ENCODE measurements at regions not wholly inside any gene's neighbourhood (a gene's known extent, or its start where the extent isn't known, plus 50 kb on each side); places are given as distances from the start of the nearest gene placed in this dataset.

DNA sequence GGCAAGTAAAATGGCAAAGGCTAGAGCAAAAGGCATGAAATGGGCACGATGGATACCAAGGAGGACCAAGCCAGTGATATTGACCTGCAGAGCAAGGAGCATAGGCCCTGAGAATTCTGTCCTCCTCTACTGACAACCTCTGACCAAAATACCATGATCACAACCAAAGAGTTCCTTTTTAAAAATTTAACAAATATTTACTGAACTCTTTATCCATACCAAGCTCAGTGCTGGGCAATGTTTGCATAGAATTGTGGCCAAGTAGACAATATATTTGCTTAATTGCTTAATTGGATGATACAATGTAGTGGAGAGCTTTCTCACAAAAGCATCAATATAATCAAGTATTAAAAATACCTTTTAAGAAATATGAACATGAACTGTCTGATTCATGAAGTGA, 265.7 kb downstream of the ICOS start:
- H3K4me1 ChIP-seq (ENCODE audit: insufficient read depth), result peaks cover 20% of the 10 kb centered on the region
- peaks cover 28% of the 10 kb centered on the region for H3K4me1 Mint-ChIP-seq
- H3F3A ChIP-seq (replicated peaks; ENCODE audit: low read depth), result no peaks in the 10 kb centered on the region
- H3K36me3 Mint-ChIP-seq (ENCODE audit: low read depth), result no peaks in the 10 kb centered on the region; the same call in 2 of the 3 replicates
- no peaks in the 10 kb centered on the region; the same call in 2 of the 3 replicates for H3K9me3 Mint-ChIP-seq
- H2AFZ ChIP-seq, result no peak overlapping the region
- H3K27ac Mint-ChIP-seq, result no peak overlapping the region
- H3K4me3 ChIP-seq, result no peak overlapping the region
- ATAC-seq (no peak), DNase-seq (ENCODE audit: low spot score) (no peak)
- no peaks in the 10 kb centered on the region for H3K79me2 ChIP-seq (replicated peaks; ENCODE audit: insufficient read depth)
- H3K4me2 ChIP-seq, result no peak overlapping the region
- H4K20me1 ChIP-seq (replicated peaks; ENCODE audit: insufficient read depth), result no peaks in the 10 kb centered on the region
- no peaks in the 10 kb centered on the region; the same call in 1 of the 2 replicates for H3K9me2 ChIP-seq (ENCODE audit: insufficient read depth)
- H3K36me3 ChIP-seq (ENCODE audit: insufficient read depth), result no peaks in the 10 kb centered on the region
- peaks cover 16% of the 10 kb centered on the region; the same call in 1 of the 2 replicates for H3K27me3 ChIP-seq (ENCODE audit: insufficient read depth)
- H3K27ac ChIP-seq (ENCODE audit: low read depth), result no peak overlapping the region
- H3K27me3 Mint-ChIP-seq (ENCODE audit: insufficient read depth, low read depth, poor library complexity), result peaks cover 15% of the 10 kb centered on the region
- no peak overlapping the region for H3K4me3 Mint-ChIP-seq
- TF ChIP-seq, protein P1, sequence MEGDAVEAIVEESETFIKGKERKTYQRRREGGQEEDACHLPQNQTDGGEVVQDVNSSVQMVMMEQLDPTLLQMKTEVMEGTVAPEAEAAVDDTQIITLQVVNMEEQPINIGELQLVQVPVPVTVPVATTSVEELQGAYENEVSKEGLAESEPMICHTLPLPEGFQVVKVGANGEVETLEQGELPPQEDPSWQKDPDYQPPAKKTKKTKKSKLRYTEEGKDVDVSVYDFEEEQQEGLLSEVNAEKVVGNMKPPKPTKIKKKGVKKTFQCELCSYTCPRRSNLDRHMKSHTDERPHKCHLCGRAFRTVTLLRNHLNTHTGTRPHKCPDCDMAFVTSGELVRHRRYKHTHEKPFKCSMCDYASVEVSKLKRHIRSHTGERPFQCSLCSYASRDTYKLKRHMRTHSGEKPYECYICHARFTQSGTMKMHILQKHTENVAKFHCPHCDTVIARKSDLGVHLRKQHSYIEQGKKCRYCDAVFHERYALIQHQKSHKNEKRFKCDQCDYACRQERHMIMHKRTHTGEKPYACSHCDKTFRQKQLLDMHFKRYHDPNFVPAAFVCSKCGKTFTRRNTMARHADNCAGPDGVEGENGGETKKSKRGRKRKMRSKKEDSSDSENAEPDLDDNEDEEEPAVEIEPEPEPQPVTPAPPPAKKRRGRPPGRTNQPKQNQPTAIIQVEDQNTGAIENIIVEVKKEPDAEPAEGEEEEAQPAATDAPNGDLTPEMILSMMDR (conservative IDR thresholded peaks at IDR 0.05; ENCODE audit: low read depth in 2 of 2), result no peak
- TF ChIP-seq POLR2AphosphoS5 (IDR thresholded peaks at IDR 0.05; ENCODE audit: low read depth) (no peak), NANOG (IDR thresholded peaks at IDR 0.05; ENCODE audit: borderline replicate concordance) (no peak), STAT1 (IDR thresholded peaks at IDR 0.05; ENCODE audit: unreplicated experiment) (no peak)
- TF ChIP-seq, protein P2, sequence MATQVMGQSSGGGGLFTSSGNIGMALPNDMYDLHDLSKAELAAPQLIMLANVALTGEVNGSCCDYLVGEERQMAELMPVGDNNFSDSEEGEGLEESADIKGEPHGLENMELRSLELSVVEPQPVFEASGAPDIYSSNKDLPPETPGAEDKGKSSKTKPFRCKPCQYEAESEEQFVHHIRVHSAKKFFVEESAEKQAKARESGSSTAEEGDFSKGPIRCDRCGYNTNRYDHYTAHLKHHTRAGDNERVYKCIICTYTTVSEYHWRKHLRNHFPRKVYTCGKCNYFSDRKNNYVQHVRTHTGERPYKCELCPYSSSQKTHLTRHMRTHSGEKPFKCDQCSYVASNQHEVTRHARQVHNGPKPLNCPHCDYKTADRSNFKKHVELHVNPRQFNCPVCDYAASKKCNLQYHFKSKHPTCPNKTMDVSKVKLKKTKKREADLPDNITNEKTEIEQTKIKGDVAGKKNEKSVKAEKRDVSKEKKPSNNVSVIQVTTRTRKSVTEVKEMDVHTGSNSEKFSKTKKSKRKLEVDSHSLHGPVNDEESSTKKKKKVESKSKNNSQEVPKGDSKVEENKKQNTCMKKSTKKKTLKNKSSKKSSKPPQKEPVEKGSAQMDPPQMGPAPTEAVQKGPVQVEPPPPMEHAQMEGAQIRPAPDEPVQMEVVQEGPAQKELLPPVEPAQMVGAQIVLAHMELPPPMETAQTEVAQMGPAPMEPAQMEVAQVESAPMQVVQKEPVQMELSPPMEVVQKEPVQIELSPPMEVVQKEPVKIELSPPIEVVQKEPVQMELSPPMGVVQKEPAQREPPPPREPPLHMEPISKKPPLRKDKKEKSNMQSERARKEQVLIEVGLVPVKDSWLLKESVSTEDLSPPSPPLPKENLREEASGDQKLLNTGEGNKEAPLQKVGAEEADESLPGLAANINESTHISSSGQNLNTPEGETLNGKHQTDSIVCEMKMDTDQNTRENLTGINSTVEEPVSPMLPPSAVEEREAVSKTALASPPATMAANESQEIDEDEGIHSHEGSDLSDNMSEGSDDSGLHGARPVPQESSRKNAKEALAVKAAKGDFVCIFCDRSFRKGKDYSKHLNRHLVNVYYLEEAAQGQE (IDR thresholded peaks at IDR 0.05; ENCODE audit: unreplicated experiment), result no peak
- TF ChIP-seq, protein P3, sequence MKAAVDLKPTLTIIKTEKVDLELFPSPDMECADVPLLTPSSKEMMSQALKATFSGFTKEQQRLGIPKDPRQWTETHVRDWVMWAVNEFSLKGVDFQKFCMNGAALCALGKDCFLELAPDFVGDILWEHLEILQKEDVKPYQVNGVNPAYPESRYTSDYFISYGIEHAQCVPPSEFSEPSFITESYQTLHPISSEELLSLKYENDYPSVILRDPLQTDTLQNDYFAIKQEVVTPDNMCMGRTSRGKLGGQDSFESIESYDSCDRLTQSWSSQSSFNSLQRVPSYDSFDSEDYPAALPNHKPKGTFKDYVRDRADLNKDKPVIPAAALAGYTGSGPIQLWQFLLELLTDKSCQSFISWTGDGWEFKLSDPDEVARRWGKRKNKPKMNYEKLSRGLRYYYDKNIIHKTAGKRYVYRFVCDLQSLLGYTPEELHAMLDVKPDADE (IDR thresholded peaks at IDR 0.05), result no peak

DNA sequence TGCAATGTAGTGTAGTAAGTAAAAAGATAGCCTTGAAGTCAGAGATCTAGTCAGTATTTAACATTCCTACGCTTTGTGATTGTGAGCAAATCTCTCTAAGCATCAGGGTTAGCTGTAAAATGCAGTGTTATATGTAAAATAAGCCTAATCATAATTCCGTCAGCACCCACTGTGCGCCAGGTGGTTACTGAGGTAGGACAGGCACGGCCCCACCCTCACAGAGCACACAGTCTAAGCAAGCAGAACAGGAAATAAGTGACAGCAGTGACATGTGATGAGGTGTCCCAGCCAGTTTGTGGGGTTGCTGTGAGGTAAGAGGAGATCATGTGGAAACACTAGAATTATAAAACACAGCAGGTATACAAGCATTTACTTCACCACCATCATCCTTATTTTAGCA, 267.1 kb downstream of the ICOS start:
- no peak overlapping the region for H2AFZ ChIP-seq
- no peak for ATAC-seq
- H3K27me3 ChIP-seq (ENCODE audit: insufficient read depth), result peaks cover 16% of the 10 kb centered on the region; the same call in 1 of the 2 replicates
- H3F3A ChIP-seq (replicated peaks; ENCODE audit: low read depth), result no peaks in the 10 kb centered on the region
- DNase-seq (ENCODE audit: low spot score), result no peak
- Mint-ChIP-seq H3K27me3 (ENCODE audit: insufficient read depth, low read depth, poor library complexity) (peaks cover 16% of the 10 kb centered on the region), H3K36me3 (ENCODE audit: low read depth) (no peaks in the 10 kb centered on the region; the same call in 2 of the 3 replicates), H3K4me3 (no peak overlapping the region), H3K27ac (no peak overlapping the region), H3K9me3 (no peaks in the 10 kb centered on the region; the same call in 2 of the 3 replicates), H3K4me1 (peaks cover 28% of the 10 kb centered on the region)
- no peak overlapping the region for H3K4me3 ChIP-seq
- H3K9me2 ChIP-seq (ENCODE audit: insufficient read depth), result no peaks in the 10 kb centered on the region; the same call in 1 of the 2 replicates
- H3K4me1 ChIP-seq (ENCODE audit: insufficient read depth), result peaks cover 20% of the 10 kb centered on the region
- H3K79me2 ChIP-seq (replicated peaks; ENCODE audit: insufficient read depth), result no peaks in the 10 kb centered on the region
- no peak overlapping the region for H3K4me2 ChIP-seq
- no peaks in the 10 kb centered on the region for H4K20me1 ChIP-seq (replicated peaks; ENCODE audit: insufficient read depth)
- no peak overlapping the region for H3K27ac ChIP-seq (ENCODE audit: low read depth)
- no peaks in the 10 kb centered on the region for H3K36me3 ChIP-seq (ENCODE audit: insufficient read depth)
- TF ChIP-seq EZH2 (IDR thresholded peaks at IDR 0.05; ENCODE audit: low read depth, unreplicated experiment), result no peak
- TF ChIP-seq JUNB (IDR thresholded peaks at IDR 0.05; ENCODE audit: unreplicated experiment), result no peak
- TF ChIP-seq ZNF114 (CRISPR knock-in tag; IDR thresholded peaks at IDR 0.05), result no peak
- no peak for TF ChIP-seq CREB1 (CRISPR knock-in tag; IDR thresholded peaks at IDR 0.05; ENCODE audit: low read depth)
- TF ChIP-seq, protein P1 (conservative IDR thresholded peaks at IDR 0.05; ENCODE audit: low read depth in 2 of 2), result no peak
- TF ChIP-seq STAT1 (IDR thresholded peaks at IDR 0.05; ENCODE audit: unreplicated experiment), result no peak
- no peak for TF ChIP-seq EZH2phosphoT487 (IDR thresholded peaks at IDR 0.05; ENCODE audit: unreplicated experiment)
- TF ChIP-seq, protein P2 (IDR thresholded peaks at IDR 0.05; ENCODE audit: unreplicated experiment), result no peak

Measured in GM23338 (cell line).